ENCODE measurements at regions not wholly inside any gene's neighbourhood (a gene's known extent, or its start where the extent isn't known, plus 50 kb on each side); places are given as distances from the start of the nearest gene placed in this dataset.

DNA sequence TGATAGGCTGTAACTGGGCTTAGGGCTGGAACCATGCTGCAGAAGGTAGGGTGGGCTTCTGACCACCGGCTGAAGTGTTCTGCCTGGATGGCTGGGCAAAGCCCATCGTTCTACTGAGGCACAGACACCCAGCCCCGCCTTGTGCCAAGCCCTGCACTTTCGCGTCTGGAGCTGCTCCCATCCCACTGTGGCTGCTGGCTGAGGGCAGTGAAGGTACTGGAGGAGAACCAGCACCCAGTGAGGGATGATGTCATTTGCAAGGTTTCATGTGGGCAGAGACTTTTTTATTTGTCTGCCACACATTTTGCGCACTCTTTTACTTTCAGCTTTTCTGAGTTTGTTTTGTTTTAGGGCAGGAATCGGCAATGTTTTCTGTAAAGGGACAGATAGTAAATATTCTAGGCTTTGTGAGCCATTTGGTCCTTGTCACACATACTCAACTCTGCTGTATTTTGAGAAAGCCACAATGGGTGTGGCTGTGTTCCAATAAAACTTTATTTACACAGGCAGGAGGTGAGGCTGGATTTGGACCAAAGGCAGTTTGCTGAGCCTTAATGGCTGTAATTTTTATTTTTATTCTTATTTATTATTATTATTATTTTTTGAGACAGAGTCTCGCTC is 85.6 kb downstream of the ASB1 start:
- TF ChIP-seq YY1 (IDR thresholded peaks at IDR 0.05; ENCODE audit: insufficient read depth, insufficient read length), result no peak
- no peak for TF ChIP-seq SUZ12 (IDR thresholded peaks at IDR 0.05; ENCODE audit: extremely low read depth, insufficient read depth, insufficient read length)
- TF ChIP-seq ZNF274 (IDR thresholded peaks at IDR 0.05; ENCODE audit: low read depth, low read length), result no peak

Data from NT2/D1 (cell line).